HUES48 (cell line): ENCODE measurements at regions not wholly inside any gene's neighbourhood (a gene's known extent, or its start where the extent isn't known, plus 50 kb on each side); places are given as distances from the start of the nearest gene placed in this dataset.

Source experiments
- H3K27ac ChIP-seq: one replicate; pipeline ENCODE4 v1.7.0; 2013; ENCODE audit warnings: low read depth, low read length, inconsistent platforms
- H3K27me3 ChIP-seq: 2 replicates; pipeline ENCODE4 v1.6.1; 2013; ENCODE audit warnings: mild to moderate bottlenecking, low read length; ENCODE audit not compliant: control insufficient read depth, insufficient read depth
- H3K36me3 ChIP-seq: 2 replicates; pipeline ENCODE4 v1.6.1; 2013; ENCODE audit warnings: low read length; ENCODE audit not compliant: control insufficient read depth, insufficient read depth
- H3K4me1 ChIP-seq: 2 replicates; pipeline ENCODE4 v1.6.1; 2013; ENCODE audit warnings: mild to moderate bottlenecking, low read length; ENCODE audit not compliant: control insufficient read depth, insufficient read depth
- H3K4me3 ChIP-seq: 2 replicates; pipeline ENCODE4 v1.5.1; 2013; ENCODE audit warnings: mild to moderate bottlenecking, low read depth, low read length
- H3K9ac ChIP-seq: 2 replicates; pipeline ENCODE4 v1.6.1; 2013; ENCODE audit warnings: mild to moderate bottlenecking, low read depth, low read length, moderate library complexity
- H3K9me3 ChIP-seq: 2 replicates; pipeline ENCODE4 v1.6.1; 2013; ENCODE audit warnings: low read length; ENCODE audit not compliant: control insufficient read depth, insufficient read depth

- Histone ChIP-seq H3K4me3 (no peak overlapping the region), H3K27ac (no peak overlapping the region), H3K27me3 (no peaks in the 10 kb centered on the region), H3K9me3 (no peaks in the 10 kb centered on the region), H3K4me1 (no peaks in the 10 kb centered on the region), H3K36me3 (no peaks in the 10 kb centered on the region), H3K9ac (no peak overlapping the region)
Observed at GRCh38 chr1:58143972-58144697, 402.4 kb downstream of the OMA1 start.

- Histone ChIP-seq H3K4me3 (no peak overlapping the region), H3K4me1 (peaks cover 9% of the 10 kb centered on the region), H3K27me3 (no peaks in the 10 kb centered on the region), H3K36me3 (no peaks in the 10 kb centered on the region), H3K27ac (no peak overlapping the region), H3K9me3 (0 out of 2 replicates have a peak, but pooled peaks cover 2% of the 10 kb centered on the region), H3K9ac (no peak overlapping the region)
Observed at GRCh38 chr1:58136387-58136786, 410.1 kb downstream of the OMA1 start.

- H3K27ac ChIP-seq = no peak overlapping the region
- H3K4me1 ChIP-seq = peaks cover 9% of the 10 kb centered on the region
- 0 out of 2 replicates have a peak, but pooled peaks cover 2% of the 10 kb centered on the region for H3K9me3 ChIP-seq
- H3K4me3 ChIP-seq = no peak overlapping the region
- H3K27me3 ChIP-seq = no peaks in the 10 kb centered on the region
- H3K36me3 ChIP-seq = no peaks in the 10 kb centered on the region
- H3K9ac ChIP-seq = no peak overlapping the region
Observed at GRCh38 chr1:58135821-58136321, 410.7 kb downstream of the OMA1 start.

- no peak overlapping the region for H3K4me3 ChIP-seq
- H3K36me3 ChIP-seq = no peaks in the 10 kb centered on the region
- no peaks in the 10 kb centered on the region for H3K27me3 ChIP-seq
- H3K27ac ChIP-seq = no peak overlapping the region
- H3K9me3 ChIP-seq = 0 out of 2 replicates have a peak, but pooled peaks cover 2% of the 10 kb centered on the region
- H3K9ac ChIP-seq = no peak overlapping the region
- H3K4me1 ChIP-seq = peaks cover 9% of the 10 kb centered on the region
Observed at GRCh38 chr1:58133562-58133961, 413.0 kb downstream of the OMA1 start.

GRCh38 chr1:58123051-58123450 is 423.5 kb downstream of the OMA1 start:
- Histone ChIP-seq H3K9ac (no peak overlapping the region), H3K27ac (no peak overlapping the region), H3K9me3 (no peaks in the 10 kb centered on the region), H3K4me3 (no peak overlapping the region), H3K27me3 (no peaks in the 10 kb centered on the region), H3K36me3 (no peaks in the 10 kb centered on the region), H3K4me1 (no peaks in the 10 kb centered on the region)

- H3K27me3 ChIP-seq = no peaks in the 10 kb centered on the region
- no peaks in the 10 kb centered on the region for H3K4me1 ChIP-seq
- peaks cover 11% of the 10 kb centered on the region; the same call in 1 of the 2 replicates for H3K9me3 ChIP-seq
- no peak overlapping the region for H3K4me3 ChIP-seq
- H3K27ac ChIP-seq = no peak overlapping the region
- no peaks in the 10 kb centered on the region for H3K36me3 ChIP-seq
- no peak overlapping the region for H3K9ac ChIP-seq
Observed at GRCh38 chr1:58119971-58120370, 426.6 kb downstream of the OMA1 start.

- H3K36me3 ChIP-seq = no peaks in the 10 kb centered on the region
- H3K9me3 ChIP-seq = peaks cover 14% of the 10 kb centered on the region; the same call in 1 of the 2 replicates
- H3K9ac ChIP-seq = no peak overlapping the region
- H3K27ac ChIP-seq = no peak overlapping the region
- no peak overlapping the region for H3K4me3 ChIP-seq
- H3K4me1 ChIP-seq = no peaks in the 10 kb centered on the region
- H3K27me3 ChIP-seq = no peaks in the 10 kb centered on the region
Observed at GRCh38 chr1:58116284-58116683, 430.2 kb downstream of the OMA1 start.

- Histone ChIP-seq H3K36me3 (no peaks in the 10 kb centered on the region), H3K9me3 (0 out of 2 replicates have a peak, but pooled peaks cover 3% of the 10 kb centered on the region), H3K4me3 (no peak overlapping the region), H3K27me3 (no peaks in the 10 kb centered on the region), H3K27ac (no peak overlapping the region), H3K4me1 (no peaks in the 10 kb centered on the region), H3K9ac (no peak overlapping the region)
Observed at GRCh38 chr1:58109646-58110200, 436.8 kb downstream of the OMA1 start.

- Histone ChIP-seq H3K4me3 (no peak overlapping the region), H3K36me3 (no peaks in the 10 kb centered on the region), H3K27me3 (no peaks in the 10 kb centered on the region), H3K9ac (no peak overlapping the region), H3K27ac (no peak overlapping the region), H3K9me3 (no peaks in the 10 kb centered on the region), H3K4me1 (no peaks in the 10 kb centered on the region)
Observed at GRCh38 chr1:58108783-58109182, 437.7 kb downstream of the OMA1 start.

GRCh38 chr1:58107943-58108342 is 438.6 kb downstream of the OMA1 start:
- no peak overlapping the region for H3K27ac ChIP-seq

GRCh38 chr1:58104960-58105359 is 441.6 kb downstream of the OMA1 start:
- H3K27me3 ChIP-seq = no peaks in the 10 kb centered on the region
- H3K27ac ChIP-seq = no peak overlapping the region
- no peaks in the 10 kb centered on the region for H3K4me1 ChIP-seq
- no peaks in the 10 kb centered on the region for H3K36me3 ChIP-seq
- no peaks in the 10 kb centered on the region for H3K9me3 ChIP-seq
- H3K9ac ChIP-seq = no peak overlapping the region
- H3K4me3 ChIP-seq = no peak overlapping the region

More at GRCh38 chr1:58107943-58108342, 438.6 kb downstream of the OMA1 start:
- no peaks in the 10 kb centered on the region for H3K4me1 ChIP-seq
- no peaks in the 10 kb centered on the region for H3K9me3 ChIP-seq
- no peak overlapping the region for H3K9ac ChIP-seq
- H3K27me3 ChIP-seq = no peaks in the 10 kb centered on the region
- no peaks in the 10 kb centered on the region for H3K36me3 ChIP-seq
- H3K4me3 ChIP-seq = no peak overlapping the region
